SIG-M5 (cell line): ENCODE measurements at regions not wholly inside any gene's neighbourhood (a gene's known extent, or its start where the extent isn't known, plus 50 kb on each side); places are given as distances from the start of the nearest gene placed in this dataset.

Source experiments
- DNase-seq: peaks from one replicate; lab custom pipeline; 2025; lab: John Stamatoyannopoulos, UW

- no peak for DNase-seq
These were observed 101.1 kb upstream of the MYO16 start for GRCh38 chr13:108528303-108528702.

GRCh38 chr13:108533842-108534241 lies 95.6 kb upstream of the MYO16 start:
- DNase-seq: no peak

GRCh38 chr13:108534728-108535127 lies 94.7 kb upstream of the MYO16 start:
- no peak for DNase-seq

GRCh38 chr13:108549934-108550333 lies 79.5 kb upstream of the MYO16 start:
- DNase-seq: no peak

- DNase-seq: no peak
These were observed 77.7 kb upstream of the MYO16 start for GRCh38 chr13:108551674-108552073.

GRCh38 chr13:108558489-108558888 lies 70.9 kb upstream of the MYO16 start:
- no peak for DNase-seq

- DNase-seq: no peak
These were observed 69.3 kb upstream of the MYO16 start for GRCh38 chr13:108560093-108560492.

- no peak for DNase-seq
These were observed 68.3 kb upstream of the MYO16 start for GRCh38 chr13:108561149-108561548.

- DNase-seq: no peak
These were observed 62.8 kb upstream of the MYO16 start for GRCh38 chr13:108566413-108567170.

GRCh38 chr13:108572782-108573211 lies 56.6 kb upstream of the MYO16 start:
- no peak for DNase-seq

GRCh38 chr13:108573455-108573854 lies 56.0 kb upstream of the MYO16 start:
- no peak for DNase-seq

GRCh38 chr13:108574856-108575255 lies 54.6 kb upstream of the MYO16 start:
- no peak for DNase-seq

GRCh38 chr13:108575430-108575829 lies 54.0 kb upstream of the MYO16 start:
- DNase-seq: no peak
